GM19099 (cell line): ENCODE measurements at regions not wholly inside any gene's neighbourhood (a gene's known extent, or its start where the extent isn't known, plus 50 kb on each side); places are given as distances from the start of the nearest gene placed in this dataset.
A peak's percentile ranks its signal among the peaks of the same experiment; 100 is the strongest.

ENCODE experiments used
- POLR2A ChIP-seq: IDR thresholded peaks from 3 replicates; pipeline ENCODE4 v1.6.1; 2011; ENCODE audit warnings: low read depth; ENCODE audit not compliant: insufficient read length; ENCODE audit errors: extremely low read depth

GRCh38 chr12:93091886-93092648 lies 163.0 kb upstream of the EEA1 start:
- no peak for TF ChIP-seq POLR2A

- no peak for TF ChIP-seq POLR2A
Measured at GRCh38 chr12:93092649-93092945, 163.5 kb upstream of the EEA1 start.

GRCh38 chr12:93093243-93093642 lies 164.1 kb upstream of the EEA1 start:
- TF ChIP-seq POLR2A = no peak

- peak; percentile 56 for TF ChIP-seq POLR2A
Measured at GRCh38 chr12:93094988-93095737, 166.1 kb upstream of the EEA1 start.

GRCh38 chr12:93097417-93097816 lies 168.3 kb upstream of the EEA1 start:
- TF ChIP-seq POLR2A = no peak

GRCh38 chr12:93098077-93098476 lies 169.0 kb upstream of the EEA1 start:
- no peak for TF ChIP-seq POLR2A

GRCh38 chr12:93099792-93100191 lies 170.7 kb upstream of the EEA1 start:
- no peak for TF ChIP-seq POLR2A

GRCh38 chr12:93100610-93101009 lies 171.5 kb upstream of the EEA1 start:
- no peak for TF ChIP-seq POLR2A

GRCh38 chr12:93101367-93101766 lies 172.3 kb upstream of the EEA1 start:
- TF ChIP-seq POLR2A = no peak

- no peak for TF ChIP-seq POLR2A
Measured at GRCh38 chr12:93102312-93102711, 173.2 kb upstream of the EEA1 start.

GRCh38 chr12:93102744-93103143 lies 173.6 kb upstream of the EEA1 start:
- no peak for TF ChIP-seq POLR2A

GRCh38 chr12:93103154-93103553 lies 174.1 kb upstream of the EEA1 start:
- TF ChIP-seq POLR2A = no peak

GRCh38 chr12:93104535-93104934 lies 175.4 kb upstream of the EEA1 start:
- no peak for TF ChIP-seq POLR2A

- no peak for TF ChIP-seq POLR2A
Measured at GRCh38 chr12:93106910-93107309, 177.8 kb upstream of the EEA1 start.

GRCh38 chr12:93107514-93108312 lies 178.6 kb upstream of the EEA1 start:
- no peak for TF ChIP-seq POLR2A

GRCh38 chr12:93108985-93109384 lies 179.9 kb upstream of the EEA1 start:
- TF ChIP-seq POLR2A = no peak
